ENCODE measurements at regions not wholly inside any gene's neighbourhood (a gene's known extent, or its start where the extent isn't known, plus 50 kb on each side); places are given as distances from the start of the nearest gene placed in this dataset.

- no peak for TF ChIP-seq CTCF (IDR thresholded peaks at IDR 0.05)
- TF ChIP-seq POLR2A (IDR thresholded peaks at IDR 0.05): no peak
- Histone ChIP-seq H3K9me3 (no peaks in the 10 kb centered on the region), H3K27me3 (no peaks in the 10 kb centered on the region), H3K4me3 (no peak overlapping the region), H3K4me1 (no peaks in the 10 kb centered on the region), H3K27ac (peak overlapping the region in 2 of 4 donors; percentile 72 to 78), H3K36me3 (no peaks in the 10 kb centered on the region)
- DNase-seq: peak in 2 of 3 donors; percentile 59 to 66
These were observed 120.9 kb downstream of the DTWD1 start for GRCh38 chr15:49741712-49742111.

GRCh38 chr15:49742381-49742780, 121.5 kb downstream of the DTWD1 start:
- peak overlapping the region in 2 of 4 donors; percentile 72 to 78 for H3K27ac ChIP-seq
- H3K27me3 ChIP-seq: no peaks in the 10 kb centered on the region
- no peak for TF ChIP-seq POLR2A (IDR thresholded peaks at IDR 0.05)
- no peak for TF ChIP-seq CTCF (IDR thresholded peaks at IDR 0.05)
- H3K9me3 ChIP-seq: no peaks in the 10 kb centered on the region
- H3K4me3 ChIP-seq: no peak overlapping the region
- no peaks in the 10 kb centered on the region for H3K4me1 ChIP-seq
- peak in 2 of 3 donors; percentile 57 to 66 for DNase-seq
- H3K36me3 ChIP-seq: no peaks in the 10 kb centered on the region

GRCh38 chr15:49747340-49747739, 126.5 kb downstream of the DTWD1 start:
- H3K36me3 ChIP-seq: no peaks in the 10 kb centered on the region
- H3K9me3 ChIP-seq: no peaks in the 10 kb centered on the region
- no peak overlapping the region for H3K4me3 ChIP-seq
- H3K27me3 ChIP-seq: no peaks in the 10 kb centered on the region
- no peak for DNase-seq
- no peaks in the 10 kb centered on the region for H3K4me1 ChIP-seq
- TF ChIP-seq POLR2A (IDR thresholded peaks at IDR 0.05): no peak
- TF ChIP-seq CTCF (IDR thresholded peaks at IDR 0.05): no peak
- H3K27ac ChIP-seq: no peak overlapping the region

GRCh38 chr15:49748791-49749190, 127.9 kb downstream of the DTWD1 start:
- Histone ChIP-seq H3K4me1 (no peaks in the 10 kb centered on the region), H3K4me3 (no peak overlapping the region), H3K27ac (no peak overlapping the region), H3K27me3 (no peaks in the 10 kb centered on the region), H3K9me3 (no peaks in the 10 kb centered on the region), H3K36me3 (no peaks in the 10 kb centered on the region)
- DNase-seq: no peak
- no peak for TF ChIP-seq CTCF (IDR thresholded peaks at IDR 0.05)
- no peak for TF ChIP-seq POLR2A (IDR thresholded peaks at IDR 0.05)

GRCh38 chr15:49750553-49750952, 129.7 kb downstream of the DTWD1 start:
- DNase-seq: no peak
- Histone ChIP-seq H3K4me3 (no peak overlapping the region), H3K9me3 (no peaks in the 10 kb centered on the region), H3K27ac (no peak overlapping the region), H3K4me1 (no peaks in the 10 kb centered on the region), H3K27me3 (no peaks in the 10 kb centered on the region), H3K36me3 (no peaks in the 10 kb centered on the region)
- TF ChIP-seq POLR2A (IDR thresholded peaks at IDR 0.05): no peak
- no peak for TF ChIP-seq CTCF (IDR thresholded peaks at IDR 0.05)

GRCh38 chr15:49751191-49751590, 130.3 kb downstream of the DTWD1 start:
- Histone ChIP-seq H3K27ac (no peak overlapping the region), H3K36me3 (no peaks in the 10 kb centered on the region), H3K9me3 (no peaks in the 10 kb centered on the region), H3K4me3 (no peak overlapping the region), H3K27me3 (no peaks in the 10 kb centered on the region), H3K4me1 (no peaks in the 10 kb centered on the region)
- TF ChIP-seq POLR2A (IDR thresholded peaks at IDR 0.05) (no peak), CTCF (IDR thresholded peaks at IDR 0.05) (no peak)
- no peak for DNase-seq

Data from Peyer's patch (tissue), 4 donors.